HepG2 (cell line): ENCODE measurements at regions not wholly inside any gene's neighbourhood (a gene's known extent, or its start where the extent isn't known, plus 50 kb on each side); places are given as distances from the start of the nearest gene placed in this dataset.

Experiments used
- ASH2L ChIP-seq: fragments of 300-600, 200-600 bp; sonication (generic); IDR thresholded peaks from 2 replicates; pipeline ENCODE4 v1.7.0; 2017; ENCODE audit warnings: low read depth, mild to moderate bottlenecking, moderate library complexity, mixed read lengths, low read length; ENCODE audit not compliant: insufficient read length
- ATF1 ChIP-seq: IDR thresholded peaks from 2 replicates; pipeline ENCODE4 v1.6.1; 2016; ENCODE audit warnings: mild to moderate bottlenecking, control low read depth
- ATF7 ChIP-seq, 2 experiments: fragments of 450-650 bp in 1 of 2; sonication (generic) in 1 of 2; formaldehyde crosslinking in 1 of 2; IDR thresholded peaks; 2 replicates each; pipeline versions ENCODE4 v1.4.0 to v1.6.1; 2016 to 2020; ENCODE audit warnings: antibody characterized with exemption in 1 of 2, mild to moderate bottlenecking in 1 of 2, missing genetic modification reagents in 1 of 2
- IRF2 ChIP-seq: IDR thresholded peaks from 2 replicates; pipeline ENCODE4 v1.6.1; 2018; ENCODE audit warnings: missing genetic modification reagents, missing compliant biosample characterization
- MEF2D ChIP-seq: sonication (generic); formaldehyde crosslinking; IDR thresholded peaks from 2 replicates; pipeline ENCODE4 v1.5.1; 2020; ENCODE audit warnings: mild to moderate bottlenecking, missing genetic modification reagents
- PPARG ChIP-seq: conservative IDR thresholded peaks from 2 replicates; pipeline ENCODE4 v1.6.1; 2016; ENCODE audit warnings: missing biosample characterization, missing genetic modification reagents
- SUZ12 ChIP-seq: fragments of 150-350 bp; IDR thresholded peaks from 2 replicates; pipeline ENCODE4 v1.6.1; 2014; ENCODE audit warnings: low read depth, low read length
- TOE1 ChIP-seq: sonication (generic); formaldehyde crosslinking; IDR thresholded peaks from 2 replicates; pipeline ENCODE4 v1.4.0; 2020; ENCODE audit warnings: mild to moderate bottlenecking, missing genetic modification reagents
- ZBTB1 ChIP-seq: sonication (generic); formaldehyde crosslinking; IDR thresholded peaks from 2 replicates; pipeline ENCODE4 v1.4.0; 2020; ENCODE audit warnings: missing genetic modification reagents, borderline replicate concordance
- ZBTB38 ChIP-seq: sonication (generic); formaldehyde crosslinking; IDR thresholded peaks from 2 replicates; pipeline ENCODE4 v1.5.1; 2020; ENCODE audit warnings: mild to moderate bottlenecking, missing genetic modification reagents
- ZNF138 ChIP-seq: sonication (generic); formaldehyde crosslinking; IDR thresholded peaks from 2 replicates; pipeline ENCODE4 v1.5.0; 2020; ENCODE audit warnings: mild to moderate bottlenecking, low read depth, missing genetic modification reagents
- ZNF256 ChIP-seq: sonication (generic); formaldehyde crosslinking; conservative IDR thresholded peaks from 2 replicates; pipeline ENCODE4 v1.4.0; 2020; ENCODE audit warnings: missing genetic modification reagents
- ZNF292 ChIP-seq: sonication (generic); formaldehyde crosslinking; IDR thresholded peaks from 2 replicates; pipeline ENCODE4 v1.8.1; 2022; ENCODE audit warnings: mild to moderate bottlenecking, low read depth, missing genetic modification reagents, borderline replicate concordance
- ZNF296 ChIP-seq: sonication (generic); formaldehyde crosslinking; conservative IDR thresholded peaks from 2 replicates; pipeline ENCODE4 v1.5.0; 2020; ENCODE audit warnings: mild to moderate bottlenecking, missing genetic modification reagents
- ZNF34 ChIP-seq: sonication (generic); formaldehyde crosslinking; IDR thresholded peaks from 2 replicates; pipeline ENCODE4 v1.4.0; 2020; ENCODE audit warnings: mild to moderate bottlenecking, missing genetic modification reagents, borderline replicate concordance
- ZNF644 ChIP-seq: IDR thresholded peaks from 2 replicates; pipeline ENCODE4 v1.6.1; 2016; ENCODE audit warnings: low read depth
- ZNF841 ChIP-seq: sonication (generic); formaldehyde crosslinking; IDR thresholded peaks from 2 replicates; pipeline ENCODE4 v1.8.1; 2023; ENCODE audit warnings: missing genetic modification reagents, borderline replicate concordance
- ZNF891 ChIP-seq: sonication (generic); formaldehyde crosslinking; IDR thresholded peaks from 2 replicates; pipeline ENCODE4 v1.5.0; 2020; ENCODE audit warnings: mild to moderate bottlenecking, missing genetic modification reagents
- TF ChIP-seq, protein P1 (sequence below): sonication (generic); formaldehyde crosslinking; IDR thresholded peaks from 2 replicates; pipeline ENCODE4 v1.4.0; 2020; ENCODE audit warnings: missing genetic modification reagents
- TF ChIP-seq, protein P2 (sequence below): sonication (generic); formaldehyde crosslinking; IDR thresholded peaks from 2 replicates; pipeline ENCODE4 v1.4.0; 2020; ENCODE audit warnings: mild to moderate bottlenecking, missing genetic modification reagents
- TF ChIP-seq, protein P3 (sequence below): sonication (generic); formaldehyde crosslinking; IDR thresholded peaks from 2 replicates; pipeline ENCODE4 v1.4.0; 2020; ENCODE audit warnings: missing genetic modification reagents
- TF ChIP-seq, protein P4 (sequence below): sonication (generic); formaldehyde crosslinking; conservative IDR thresholded peaks from 2 replicates; pipeline ENCODE4 v1.4.0; 2020; ENCODE audit warnings: missing genetic modification reagents
- TF ChIP-seq, protein P5 (sequence below): sonication (generic); formaldehyde crosslinking; IDR thresholded peaks from 2 replicates; pipeline ENCODE4 v1.4.0; 2020; ENCODE audit warnings: missing genetic modification reagents

DNA sequence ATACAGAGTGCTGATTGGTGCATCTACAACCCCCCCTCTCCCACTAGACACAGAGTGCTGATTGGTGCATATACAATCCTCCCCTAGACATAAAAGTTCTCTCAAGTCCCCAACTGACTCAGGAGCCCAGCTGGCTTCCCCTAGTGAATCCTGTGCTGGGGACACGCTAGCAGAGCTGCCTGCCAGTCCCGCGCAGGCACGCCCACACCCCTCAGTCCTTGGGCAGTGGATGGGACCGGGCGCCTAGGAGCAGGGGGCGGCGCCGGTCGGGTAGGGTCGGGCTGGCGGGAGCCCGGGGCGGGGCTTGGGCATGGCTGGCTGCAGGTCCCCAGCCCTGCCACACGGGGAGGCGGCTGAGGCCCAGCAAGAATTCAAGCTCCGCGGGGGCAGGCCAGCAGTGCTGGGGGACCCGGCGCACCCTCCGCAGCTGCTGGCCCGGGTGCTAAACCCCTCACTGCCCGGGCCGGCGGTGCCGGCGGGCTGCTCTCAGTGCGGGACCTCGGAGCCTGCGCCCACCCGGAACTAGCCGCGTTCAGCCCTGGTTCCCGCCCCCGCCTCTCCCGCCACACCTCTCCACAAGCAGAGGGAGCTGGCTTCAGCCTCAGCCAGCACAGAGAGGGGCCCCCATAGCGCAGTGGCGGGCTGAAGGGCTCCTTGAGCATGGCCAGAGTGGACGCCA lies 64.3 kb upstream of the DDHD1 start (continued):
- TF ChIP-seq, protein P1, sequence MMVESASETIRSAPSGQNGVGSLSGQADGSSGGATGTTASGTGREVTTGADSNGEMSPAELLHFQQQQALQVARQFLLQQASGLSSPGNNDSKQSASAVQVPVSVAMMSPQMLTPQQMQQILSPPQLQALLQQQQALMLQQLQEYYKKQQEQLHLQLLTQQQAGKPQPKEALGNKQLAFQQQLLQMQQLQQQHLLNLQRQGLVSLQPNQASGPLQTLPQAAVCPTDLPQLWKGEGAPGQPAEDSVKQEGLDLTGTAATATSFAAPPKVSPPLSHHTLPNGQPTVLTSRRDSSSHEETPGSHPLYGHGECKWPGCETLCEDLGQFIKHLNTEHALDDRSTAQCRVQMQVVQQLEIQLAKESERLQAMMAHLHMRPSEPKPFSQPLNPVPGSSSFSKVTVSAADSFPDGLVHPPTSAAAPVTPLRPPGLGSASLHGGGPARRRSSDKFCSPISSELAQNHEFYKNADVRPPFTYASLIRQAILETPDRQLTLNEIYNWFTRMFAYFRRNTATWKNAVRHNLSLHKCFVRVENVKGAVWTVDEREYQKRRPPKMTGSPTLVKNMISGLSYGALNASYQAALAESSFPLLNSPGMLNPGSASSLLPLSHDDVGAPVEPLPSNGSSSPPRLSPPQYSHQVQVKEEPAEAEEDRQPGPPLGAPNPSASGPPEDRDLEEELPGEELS (CRISPR knock-in tag) = no peak
- no peak for TF ChIP-seq IRF2 (CRISPR knock-in tag)
- TF ChIP-seq ATF1 (CRISPR knock-in tag) = no peak
- TF ChIP-seq ZNF891 (CRISPR knock-in tag) = peak; percentile 21; the same call in 1 of the 2 replicates
- peak; percentile 48; the same call in 1 of the 2 replicates for TF ChIP-seq MEF2D (CRISPR knock-in tag)
- TF ChIP-seq ZNF34 (CRISPR knock-in tag) = no peak
- TF ChIP-seq ZNF841 (CRISPR knock-in tag) = no peak
- TF ChIP-seq ASH2L = no peak
- TF ChIP-seq ZNF256 (CRISPR knock-in tag) = no peak
- no peak for TF ChIP-seq ZBTB1 (CRISPR knock-in tag)
- TF ChIP-seq, protein P2, sequence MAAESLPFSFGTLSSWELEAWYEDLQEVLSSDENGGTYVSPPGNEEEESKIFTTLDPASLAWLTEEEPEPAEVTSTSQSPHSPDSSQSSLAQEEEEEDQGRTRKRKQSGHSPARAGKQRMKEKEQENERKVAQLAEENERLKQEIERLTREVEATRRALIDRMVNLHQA (CRISPR knock-in tag) = no peak
- no peak for TF ChIP-seq ATF7 (IDR thresholded peaks at IDR 0.05)
- TF ChIP-seq ATF7 (CRISPR knock-in tag; IDR thresholded peaks at IDR 0.05) = no peak
- TF ChIP-seq, protein P3, sequence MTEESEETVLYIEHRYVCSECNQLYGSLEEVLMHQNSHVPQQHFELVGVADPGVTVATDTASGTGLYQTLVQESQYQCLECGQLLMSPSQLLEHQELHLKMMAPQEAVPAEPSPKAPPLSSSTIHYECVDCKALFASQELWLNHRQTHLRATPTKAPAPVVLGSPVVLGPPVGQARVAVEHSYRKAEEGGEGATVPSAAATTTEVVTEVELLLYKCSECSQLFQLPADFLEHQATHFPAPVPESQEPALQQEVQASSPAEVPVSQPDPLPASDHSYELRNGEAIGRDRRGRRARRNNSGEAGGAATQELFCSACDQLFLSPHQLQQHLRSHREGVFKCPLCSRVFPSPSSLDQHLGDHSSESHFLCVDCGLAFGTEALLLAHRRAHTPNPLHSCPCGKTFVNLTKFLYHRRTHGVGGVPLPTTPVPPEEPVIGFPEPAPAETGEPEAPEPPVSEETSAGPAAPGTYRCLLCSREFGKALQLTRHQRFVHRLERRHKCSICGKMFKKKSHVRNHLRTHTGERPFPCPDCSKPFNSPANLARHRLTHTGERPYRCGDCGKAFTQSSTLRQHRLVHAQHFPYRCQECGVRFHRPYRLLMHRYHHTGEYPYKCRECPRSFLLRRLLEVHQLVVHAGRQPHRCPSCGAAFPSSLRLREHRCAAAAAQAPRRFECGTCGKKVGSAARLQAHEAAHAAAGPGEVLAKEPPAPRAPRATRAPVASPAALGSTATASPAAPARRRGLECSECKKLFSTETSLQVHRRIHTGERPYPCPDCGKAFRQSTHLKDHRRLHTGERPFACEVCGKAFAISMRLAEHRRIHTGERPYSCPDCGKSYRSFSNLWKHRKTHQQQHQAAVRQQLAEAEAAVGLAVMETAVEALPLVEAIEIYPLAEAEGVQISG (CRISPR knock-in tag) = peak; percentile 50; the same call in 1 of the 2 replicates
- TF ChIP-seq, protein P4, sequence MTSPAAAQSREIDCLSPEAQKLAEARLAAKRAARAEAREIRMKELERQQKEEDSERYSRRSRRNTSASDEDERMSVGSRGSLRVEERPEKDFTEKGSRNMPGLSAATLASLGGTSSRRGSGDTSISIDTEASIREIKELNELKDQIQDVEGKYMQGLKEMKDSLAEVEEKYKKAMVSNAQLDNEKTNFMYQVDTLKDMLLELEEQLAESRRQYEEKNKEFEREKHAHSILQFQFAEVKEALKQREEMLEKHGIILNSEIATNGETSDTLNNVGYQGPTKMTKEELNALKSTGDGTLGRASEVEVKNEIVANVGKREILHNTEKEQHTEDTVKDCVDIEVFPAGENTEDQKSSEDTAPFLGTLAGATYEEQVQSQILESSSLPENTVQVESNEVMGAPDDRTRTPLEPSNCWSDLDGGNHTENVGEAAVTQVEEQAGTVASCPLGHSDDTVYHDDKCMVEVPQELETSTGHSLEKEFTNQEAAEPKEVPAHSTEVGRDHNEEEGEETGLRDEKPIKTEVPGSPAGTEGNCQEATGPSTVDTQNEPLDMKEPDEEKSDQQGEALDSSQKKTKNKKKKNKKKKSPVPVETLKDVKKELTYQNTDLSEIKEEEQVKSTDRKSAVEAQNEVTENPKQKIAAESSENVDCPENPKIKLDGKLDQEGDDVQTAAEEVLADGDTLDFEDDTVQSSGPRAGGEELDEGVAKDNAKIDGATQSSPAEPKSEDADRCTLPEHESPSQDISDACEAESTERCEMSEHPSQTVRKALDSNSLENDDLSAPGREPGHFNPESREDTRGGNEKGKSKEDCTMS (CRISPR knock-in tag) = no peak
- no peak for TF ChIP-seq SUZ12
- no peak for TF ChIP-seq ZNF292
- no peak for TF ChIP-seq ZNF138 (CRISPR knock-in tag)
- no peak for TF ChIP-seq TOE1
- no peak for TF ChIP-seq ZNF644 (CRISPR knock-in tag)
- TF ChIP-seq, protein P5, sequence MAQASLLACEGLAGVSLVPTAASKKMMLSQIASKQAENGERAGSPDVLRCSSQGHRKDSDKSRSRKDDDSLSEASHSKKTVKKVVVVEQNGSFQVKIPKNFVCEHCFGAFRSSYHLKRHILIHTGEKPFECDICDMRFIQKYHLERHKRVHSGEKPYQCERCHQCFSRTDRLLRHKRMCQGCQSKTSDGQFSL (CRISPR knock-in tag) = no peak
- peak; percentile 69 for TF ChIP-seq ZBTB38 (CRISPR knock-in tag)
- no peak for TF ChIP-seq PPARG (CRISPR knock-in tag)
- TF ChIP-seq ZNF296 (CRISPR knock-in tag) = no peak
